A549 (cell line): ENCODE measurements at regions not wholly inside any gene's neighbourhood (a gene's known extent, or its start where the extent isn't known, plus 50 kb on each side); places are given as distances from the start of the nearest gene placed in this dataset.

Experiments
- ATAC-seq, 2 experiments: fragments of 200-7000 bp in 1 of 2; fragments of >200 bp in 1 of 2; cut with Nextera tagmentation in 1 of 2; cut with Tn5 transposase in 1 of 2; 3 replicates each; pipeline versions ENCODE4 v1.8.0 to v1.9.1; 2018 to 2020; ENCODE audit warnings: mild to moderate bottlenecking in 1 of 2, moderate library complexity in 1 of 2
- CTCF ChIA-PET: fragments of 300-600 bp; sonication (Branson Sonifier 250); formaldehyde crosslinking; extraction: SDS; loops from one replicate; lab custom pipeline; 2021; ENCODE audit warnings: antibody characterized with exemption, inconsistent platforms; lab: Yijun Ruan, JAX
- POLR2A ChIA-PET: fragments of 350-600 bp; formaldehyde crosslinking; extraction: SDS; loops from one replicate; lab custom pipeline; 2021; ENCODE audit warnings: antibody characterized with exemption, inconsistent platforms; lab: Yijun Ruan, JAX
- DNase-seq, 2 experiments: peaks; one replicate each; pipeline versions ENCODE4 v3.0.0 to v3.0.0-alpha.2; 2011 to 2016; ENCODE audit warnings: low read depth in 1 of 2, low spot score in 1 of 2
- FAIRE-seq: peaks from 2 replicates; lab custom pipeline; 2011; peaks lifted over from hg19 to GRCh38; lab: Jason Lieb, UNC
- H3K27ac ChIP-seq, 2 experiments: fragments of >200 bp; sonication (Bioruptor Twin); formaldehyde crosslinking; 3 replicates each; pipeline ENCODE4 v1.5.1; 2016 to 2017
- H3K4me1 ChIP-seq: fragments of >200 bp; sonication (Bioruptor Twin); formaldehyde crosslinking; 3 replicates; pipeline ENCODE4 v1.6.1; 2016
- H3K4me2 ChIP-seq: fragments of >200 bp; sonication (Bioruptor Twin); formaldehyde crosslinking; 3 replicates; pipeline ENCODE4 v1.6.1; 2016
- H3K4me3 ChIP-seq: fragments of >200 bp; sonication (Bioruptor Twin); formaldehyde crosslinking; 3 replicates; pipeline ENCODE4 v1.5.1; 2016
- H3K9me3 ChIP-seq: fragments of >200 bp; sonication (Bioruptor Twin); formaldehyde crosslinking; 3 replicates; pipeline ENCODE4 v1.6.1; 2016
- BCL3 ChIP-seq: fragments of >200 bp; sonication (Bioruptor Twin); formaldehyde crosslinking; IDR thresholded peaks from 3 replicates; pipeline ENCODE4 v1.6.1; 2016
- BHLHE40 ChIP-seq: IDR thresholded peaks from 2 replicates; pipeline ENCODE4 v1.6.1; 2012; ENCODE audit warnings: low read depth, low read length, inconsistent platforms
- CBX2 ChIP-seq: fragments of 200-600 bp; sonication (generic); IDR thresholded peaks from 2 replicates; pipeline ENCODE4 v1.6.1; 2016; ENCODE audit warnings: low read depth, mild to moderate bottlenecking, borderline replicate concordance
- CHD2 ChIP-seq: fragments of 150-350 bp; IDR thresholded peaks from 2 replicates; pipeline ENCODE4 v1.6.1; 2014; ENCODE audit warnings: low read length; ENCODE audit not compliant: partially characterized antibody
- CHD4 ChIP-seq: fragments of 200-600 bp; sonication (generic); IDR thresholded peaks from 2 replicates; pipeline ENCODE4 v1.6.1; 2016; ENCODE audit warnings: antibody characterized with exemption, mild to moderate bottlenecking, borderline replicate concordance
- EP300 ChIP-seq, 2 experiments: fragments of >200 bp; sonication (Bioruptor Twin); formaldehyde crosslinking; IDR thresholded peaks; 2 replicates in 1 of 2; 3 replicates in 1 of 2; pipeline ENCODE4 v1.6.1; 2016 to 2017
- FOXS1 ChIP-seq: fragments of 250-450 bp; sonication (Bioruptor Pico); IDR thresholded peaks from 2 replicates; pipeline ENCODE4 v1.5.0; 2020; ENCODE audit warnings: mild to moderate bottlenecking, moderate library complexity
- HMGXB4 ChIP-seq: fragments of 250-450 bp; sonication (Bioruptor Pico); IDR thresholded peaks from 2 replicates; pipeline ENCODE4 v1.5.0; 2021; ENCODE audit warnings: mild to moderate bottlenecking, moderate library complexity, borderline replicate concordance
- HOXA7 ChIP-seq: fragments of 250-450 bp; sonication (Bioruptor Pico); IDR thresholded peaks from 2 replicates; pipeline ENCODE4 v1.5.0; 2020; ENCODE audit warnings: mild to moderate bottlenecking, moderate library complexity
- JUN ChIP-seq, 2 experiments: fragments of >200 bp; sonication (Bioruptor Twin); formaldehyde crosslinking; IDR thresholded peaks; 2 replicates in 1 of 2; 3 replicates in 1 of 2; pipeline ENCODE4 v1.6.1; 2016 to 2017
- KDM1A ChIP-seq: fragments of 200-600 bp; sonication (generic); IDR thresholded peaks from 2 replicates; pipeline ENCODE4 v1.6.1; 2016; ENCODE audit warnings: low read depth, mild to moderate bottlenecking
- MAFK ChIP-seq: fragments of 450-650 bp; IDR thresholded peaks from 2 replicates; pipeline ENCODE4 v1.6.1; 2014; ENCODE audit not compliant: partially characterized antibody
- MAX ChIP-seq: IDR thresholded peaks from 2 replicates; pipeline ENCODE4 v1.6.1; 2012
- MAZ ChIP-seq: fragments of 150-350 bp; IDR thresholded peaks from 2 replicates; pipeline ENCODE4 v1.6.1; 2014; ENCODE audit warnings: antibody characterized with exemption, low read depth, low read length, borderline replicate concordance
- MYC ChIP-seq: IDR thresholded peaks from 2 replicates; pipeline ENCODE4 v1.6.1; 2012; ENCODE audit warnings: mild to moderate bottlenecking, inconsistent platforms, low read length, improper control_type of control experiment, borderline replicate concordance
- NFE2L2 ChIP-seq: fragments of 150-350 bp; conservative IDR thresholded peaks from 2 replicates; pipeline ENCODE4 v1.6.1; 2014; ENCODE audit warnings: low read length
- NPAS2 ChIP-seq: fragments of 250-450 bp; sonication (Bioruptor Pico); IDR thresholded peaks from 2 replicates; pipeline ENCODE4 v1.8.0; 2022; ENCODE audit warnings: mild to moderate bottlenecking, moderate library complexity, borderline replicate concordance
- PHF8 ChIP-seq: fragments of 200-600 bp; sonication (generic); IDR thresholded peaks from 2 replicates; pipeline ENCODE4 v1.6.1; 2016; ENCODE audit warnings: low read depth, mild to moderate bottlenecking, antibody characterized with exemption, moderate library complexity, borderline replicate concordance
- POLR2A ChIP-seq: IDR thresholded peaks from 2 replicates; pipeline ENCODE4 v1.6.1; 2012; ENCODE audit warnings: mild to moderate bottlenecking, low read length
- RNF2 ChIP-seq: fragments of 200-600 bp; sonication (generic); IDR thresholded peaks from 2 replicates; pipeline ENCODE4 v1.6.1; 2016; ENCODE audit warnings: low read depth, mild to moderate bottlenecking, antibody characterized with exemption, moderate library complexity, borderline replicate concordance
- SREBF2 ChIP-seq: fragments of 450-650 bp; IDR thresholded peaks from 2 replicates; pipeline ENCODE4 v1.6.1; 2014; ENCODE audit warnings: mild to moderate bottlenecking, moderate library complexity
- TFCP2L1 ChIP-seq: fragments of 250-450 bp; sonication (Bioruptor Pico); IDR thresholded peaks from 2 replicates; pipeline ENCODE4 v1.5.0; 2021; ENCODE audit warnings: mild to moderate bottlenecking
- TP53 ChIP-seq: fragments of 250-450 bp; sonication (Bioruptor Pico); IDR thresholded peaks from 2 replicates; pipeline ENCODE4 v1.5.0; 2021; ENCODE audit warnings: mild to moderate bottlenecking, moderate library complexity
- ZNF302 ChIP-seq: fragments of 250-450 bp; sonication (Bioruptor Pico); IDR thresholded peaks from 2 replicates; pipeline ENCODE4 v1.9.0; 2021; ENCODE audit warnings: inconsistent platforms, mild to moderate bottlenecking, moderate library complexity
- ZSCAN20 ChIP-seq: fragments of 250-450 bp; sonication (Bioruptor Pico); IDR thresholded peaks from 2 replicates; pipeline ENCODE4 v1.8.0; 2022; ENCODE audit warnings: mild to moderate bottlenecking, moderate library complexity
- WGBS: methylation state at CpG from one replicate; pipeline ENCODE4 v1.1.6; 2017; ENCODE audit errors: missing lambda C conversion rate; 5-methylcytosine and 5-hydroxymethylcytosine counted together

- no peak for TF ChIP-seq PHF8
- TF ChIP-seq TP53 (CRISPR knock-in tag) = no peak
- TF ChIP-seq MYC = no peak
- TF ChIP-seq BCL3 = no peak
- no peak for TF ChIP-seq HMGXB4 (CRISPR knock-in tag)
- no peak for TF ChIP-seq JUN (IDR thresholded peaks at IDR 0.05)
- TF ChIP-seq SREBF2 = no peak
Measured at GRCh38 chr11:112831969-112832766, 129.1 kb upstream of the NCAM1 start (continued).

GRCh38 chr11:112834277-112834755 lies 126.9 kb upstream of the NCAM1 start:
- WGBS = 0% methylated on average over 3 of the region's 5 CpGs
- TF ChIP-seq FOXS1 (CRISPR knock-in tag) = no peak
- TF ChIP-seq MAFK = no peak
- no peak for TF ChIP-seq CBX2
- TF ChIP-seq CHD2 = no peak
- no peak for TF ChIP-seq MAZ
- TF ChIP-seq ZSCAN20 (CRISPR knock-in tag) = no peak
- TF ChIP-seq MAX = no peak
- no peak for TF ChIP-seq HMGXB4 (CRISPR knock-in tag)
- no peak for TF ChIP-seq POLR2A
- no peak for TF ChIP-seq HOXA7
- no peak for TF ChIP-seq BCL3
- TF ChIP-seq NFE2L2 = no peak
- no peak for TF ChIP-seq CHD4
- no peak for TF ChIP-seq RNF2
- no peak for TF ChIP-seq NPAS2
- TF ChIP-seq ZNF302 (CRISPR knock-in tag) = no peak
- TF ChIP-seq TFCP2L1 (CRISPR knock-in tag) = no peak
- no peak for TF ChIP-seq EP300 (IDR thresholded peaks at IDR 0.05)
- no peak for TF ChIP-seq KDM1A
- TF ChIP-seq BHLHE40 = no peak
- H3K4me2 ChIP-seq = no peak overlapping the region
- H3K4me3 ChIP-seq = no peak overlapping the region
- POLR2A ChIA-PET = no interaction called here
- no peak overlapping the region for H3K27ac ChIP-seq
- CTCF ChIA-PET = interaction anchor here (1.0 kb wide), 1 partner anchor 11 kb away, joined by 3 read pairs; no protein-coding TSS in a partner anchor
- ATAC-seq = no peak
- no peak for DNase-seq
- no peaks in the 10 kb centered on the region for H3K9me3 ChIP-seq
- no peaks in the 10 kb centered on the region for H3K4me1 ChIP-seq
- no peak for FAIRE-seq
